Esophagus (tissue), 2 donors: ENCODE measurements at regions not wholly inside any gene's neighbourhood (a gene's known extent, or its start where the extent isn't known, plus 50 kb on each side); places are given as distances from the start of the nearest gene placed in this dataset.

Source experiments
- H3K27ac ChIP-seq, 2 donors: one replicate each; pipeline ENCODE4 v1.5.1; 2013; ENCODE audit warnings: low read depth in 2 of 2, mild to moderate bottlenecking in 2 of 2, inconsistent platforms in 1 of 2, low read length in 1 of 2, moderate library complexity in 1 of 2
- H3K27me3 ChIP-seq, 2 donors: one replicate each; pipeline ENCODE4 v1.6.1; 2013; ENCODE audit warnings: low read length in 2 of 2, control low read depth in 1 of 2, mild to moderate bottlenecking in 1 of 2; ENCODE audit not compliant: insufficient read depth in 2 of 2, control insufficient read depth in 1 of 2
- H3K36me3 ChIP-seq, 2 donors: one replicate each; pipeline ENCODE4 v1.6.1; 2013; ENCODE audit warnings: low read length in 1 of 2; ENCODE audit not compliant: control insufficient read depth in 2 of 2, insufficient read depth in 2 of 2
- H3K4me1 ChIP-seq, 2 donors: one replicate each; pipeline ENCODE4 v1.6.1; 2013; ENCODE audit warnings: low read length in 1 of 2; ENCODE audit not compliant: control insufficient read depth in 2 of 2, insufficient read depth in 2 of 2
- H3K4me3 ChIP-seq, 2 donors: one replicate each; pipeline ENCODE4 v1.5.1; 2013; ENCODE audit warnings: low read length in 2 of 2, mild to moderate bottlenecking in 2 of 2, low read depth in 1 of 2, moderate library complexity in 1 of 2
- H3K9me3 ChIP-seq, 2 donors: one replicate each; pipeline ENCODE4 v1.6.1; 2013; ENCODE audit warnings: mild to moderate bottlenecking in 2 of 2, low read depth in 1 of 2, low read length in 1 of 2, moderate library complexity in 1 of 2; ENCODE audit not compliant: control insufficient read depth in 2 of 2, insufficient read depth in 1 of 2
- WGBS, 2 donors: extraction: QIAGEN DNeasy Blood & Tissue Kit; methylation state at CpG; one replicate each; pipeline ENCODE4 v1.1.7; 2013; 5-methylcytosine and 5-hydroxymethylcytosine counted together
- donor health status: healthy with polysubstance abuse.
- donor health status: Bipolar disorder and iron deficiency.

DNA sequence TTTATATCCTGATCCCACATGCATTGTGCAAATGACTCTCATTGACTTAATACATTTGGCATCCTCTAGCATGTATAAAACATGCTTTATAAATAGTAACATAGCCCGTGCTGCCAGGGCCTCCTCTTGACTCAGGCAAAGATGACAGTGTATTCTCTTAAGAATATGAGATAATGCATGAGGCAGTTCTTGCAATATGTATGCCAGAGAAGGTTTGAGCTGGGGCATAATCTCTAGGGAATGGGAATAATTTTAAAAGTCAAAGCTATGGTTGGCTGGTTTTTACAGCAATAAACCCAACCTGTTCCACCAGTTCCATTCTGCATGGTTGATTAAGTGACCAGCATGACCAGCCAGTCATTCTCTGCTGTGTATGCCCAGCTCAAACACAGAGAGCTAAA is 179.0 kb upstream of the PFN2 start:
- Histone ChIP-seq H3K9me3 (no peaks in the 10 kb centered on the region), H3K36me3 (no peaks in the 10 kb centered on the region), H3K4me3 (no peak overlapping the region), H3K27ac (no peak overlapping the region), H3K4me1 (no peaks in the 10 kb centered on the region), H3K27me3 (no peaks in the 10 kb centered on the region)
- WGBS, 2 donors = 0 to 7% methylated on average over 1 of the region's 1 CpG

DNA sequence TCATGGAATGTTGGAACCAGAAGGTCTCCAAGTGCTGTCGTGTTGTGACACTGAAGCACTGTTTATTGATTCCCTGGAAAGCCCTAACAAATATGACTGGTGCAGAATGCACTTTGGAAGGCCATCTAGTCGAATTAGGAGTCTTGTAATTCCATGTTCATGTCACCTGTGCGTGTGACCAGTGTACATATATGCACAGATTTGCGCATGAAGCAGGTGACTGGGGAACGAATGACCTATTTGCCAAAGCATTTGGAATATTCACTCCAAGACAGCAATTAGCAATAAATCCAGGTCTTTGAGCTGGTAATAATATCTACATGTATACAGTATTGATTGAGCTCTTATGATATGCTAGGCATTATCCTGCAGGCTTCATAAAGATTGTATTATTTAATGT is 177.5 kb upstream of the PFN2 start:
- Histone ChIP-seq H3K27me3 (no peaks in the 10 kb centered on the region), H3K4me3 (no peak overlapping the region), H3K36me3 (no peaks in the 10 kb centered on the region), H3K4me1 (no peaks in the 10 kb centered on the region), H3K9me3 (no peaks in the 10 kb centered on the region), H3K27ac (no peak overlapping the region)
- 75% methylated on average over 5 of the region's 5 CpGs for WGBS, 2 donors

DNA sequence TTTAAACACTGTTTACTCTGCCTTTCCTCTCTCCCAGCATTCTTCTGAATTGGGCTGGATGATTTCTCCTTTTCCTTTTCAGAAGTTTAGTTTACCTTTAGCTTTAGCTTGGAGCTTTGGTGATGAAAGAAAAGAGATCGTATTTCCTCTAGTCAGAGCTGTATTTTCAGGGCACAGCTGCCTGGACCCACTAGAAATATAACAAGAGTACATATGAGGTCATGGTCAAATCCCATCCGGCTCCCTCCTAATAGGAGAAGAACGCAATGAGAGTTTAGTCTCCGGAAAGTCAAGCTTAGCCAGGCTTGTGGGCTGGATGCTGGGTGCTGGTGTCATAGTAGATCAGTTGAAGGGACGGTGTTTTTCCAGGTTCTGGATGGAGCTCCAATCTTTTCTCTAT is 177.1 kb upstream of the PFN2 start:
- Histone ChIP-seq H3K27me3 (no peaks in the 10 kb centered on the region), H3K36me3 (no peaks in the 10 kb centered on the region), H3K9me3 (no peaks in the 10 kb centered on the region), H3K4me3 (no peak overlapping the region), H3K4me1 (no peaks in the 10 kb centered on the region), H3K27ac (no peak overlapping the region)
- WGBS, 2 donors = 58 to 62% methylated on average over 5 of the region's 5 CpGs

DNA sequence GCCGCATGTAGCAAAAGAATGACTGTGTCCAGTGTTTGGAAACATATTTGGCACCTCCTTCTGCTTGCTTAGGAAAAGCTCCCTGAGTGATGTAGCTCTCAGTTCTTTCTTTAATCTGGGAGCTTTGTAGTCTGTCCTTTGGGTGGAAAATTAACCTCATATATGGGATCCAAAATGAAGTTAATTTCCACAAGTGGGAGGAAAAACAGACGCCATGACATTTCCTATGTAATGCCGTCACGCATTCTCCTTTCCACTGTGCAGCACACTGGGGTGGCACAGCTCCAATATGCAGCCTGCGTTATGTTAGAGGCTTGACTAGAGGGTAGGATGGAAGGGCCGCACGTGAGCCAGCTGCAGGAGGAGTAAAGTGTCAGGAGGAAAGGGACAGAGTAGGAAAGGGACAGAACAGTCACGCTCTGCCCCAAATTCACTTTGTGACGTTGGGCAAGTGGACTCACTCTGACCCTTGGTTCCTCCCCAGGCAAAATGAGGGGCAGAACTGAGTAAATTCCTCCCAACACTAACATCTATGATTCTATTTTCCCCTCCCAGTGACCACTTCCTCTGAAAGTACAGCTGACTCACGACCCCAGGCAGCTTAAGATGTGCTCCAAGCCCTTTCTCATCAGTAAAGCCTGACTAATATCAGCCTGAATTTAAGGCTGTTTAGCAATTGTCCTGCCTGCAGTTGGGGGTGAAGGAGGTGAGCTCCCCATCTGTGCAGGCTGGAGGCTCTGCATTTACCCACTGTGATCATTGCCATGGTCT is 176.5 kb upstream of the PFN2 start:
- Histone ChIP-seq H3K9me3 (no peaks in the 10 kb centered on the region), H3K27ac (no peak overlapping the region), H3K4me1 (no peaks in the 10 kb centered on the region), H3K36me3 (no peaks in the 10 kb centered on the region), H3K27me3 (no peaks in the 10 kb centered on the region), H3K4me3 (no peak overlapping the region)
- 66 to 72% methylated on average over 10 of the region's 10 CpGs for WGBS, 2 donors

DNA sequence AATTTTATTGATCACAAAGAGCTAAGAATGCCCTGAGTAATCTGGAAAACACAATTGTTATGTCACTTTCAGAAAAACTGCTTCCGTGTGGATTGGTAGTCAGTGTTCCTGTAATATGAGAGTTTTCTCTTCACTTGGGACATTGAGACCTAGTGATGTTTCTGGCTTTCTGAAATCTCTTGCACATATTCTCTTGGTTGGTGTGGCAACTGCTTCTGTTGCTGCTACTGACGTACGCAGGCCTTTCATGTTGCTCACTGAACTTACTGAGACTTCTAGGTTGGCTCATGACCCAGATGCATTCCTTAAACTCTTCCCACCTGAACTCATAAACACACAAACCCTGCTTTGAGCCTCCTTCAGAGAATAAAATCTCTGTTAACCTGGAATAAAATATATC is 175.0 kb upstream of the PFN2 start:
- Histone ChIP-seq H3K4me3 (no peak overlapping the region), H3K4me1 (peaks cover 0 to 2% of the 10 kb centered on the region in 2 donors), H3K36me3 (no peaks in the 10 kb centered on the region), H3K27me3 (no peaks in the 10 kb centered on the region), H3K9me3 (no peaks in the 10 kb centered on the region), H3K27ac (no peak overlapping the region)
- 94 to 95% methylated on average over 3 of the region's 3 CpGs for WGBS, 2 donors

DNA sequence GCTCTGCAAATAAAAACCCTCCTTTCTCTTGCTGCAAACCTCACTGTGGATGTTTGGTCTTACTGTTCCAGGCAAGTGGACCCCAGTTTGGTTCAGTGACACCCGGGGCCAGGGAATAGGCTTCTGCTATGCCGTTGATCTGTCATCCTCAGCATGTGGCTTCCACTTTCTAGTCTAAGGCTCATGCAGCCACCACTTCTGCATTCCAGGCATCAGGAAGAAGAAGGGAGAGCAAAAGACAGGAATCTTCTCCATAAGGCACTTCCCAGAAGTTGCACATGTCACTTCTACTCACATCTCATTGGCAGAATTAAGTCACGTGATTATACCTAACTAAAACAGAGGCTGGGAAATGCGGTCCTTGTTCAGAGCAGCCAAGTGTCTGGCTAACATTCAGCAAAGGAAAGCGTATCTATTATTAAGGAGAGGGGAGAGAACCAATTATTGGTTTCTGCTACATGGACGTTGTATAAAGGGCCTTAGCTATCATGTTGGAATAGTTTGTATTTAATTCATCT is 173.6 kb upstream of the PFN2 start:
- no peaks in the 10 kb centered on the region for H3K9me3 ChIP-seq
- H3K27me3 ChIP-seq = no peaks in the 10 kb centered on the region
- no peak overlapping the region for H3K4me3 ChIP-seq
- peaks cover 0 to 2% of the 10 kb centered on the region in 2 donors for H3K4me1 ChIP-seq
- no peak overlapping the region for H3K27ac ChIP-seq
- WGBS, 2 donors = 88% methylated on average over 6 of the region's 6 CpGs
- no peaks in the 10 kb centered on the region for H3K36me3 ChIP-seq

DNA sequence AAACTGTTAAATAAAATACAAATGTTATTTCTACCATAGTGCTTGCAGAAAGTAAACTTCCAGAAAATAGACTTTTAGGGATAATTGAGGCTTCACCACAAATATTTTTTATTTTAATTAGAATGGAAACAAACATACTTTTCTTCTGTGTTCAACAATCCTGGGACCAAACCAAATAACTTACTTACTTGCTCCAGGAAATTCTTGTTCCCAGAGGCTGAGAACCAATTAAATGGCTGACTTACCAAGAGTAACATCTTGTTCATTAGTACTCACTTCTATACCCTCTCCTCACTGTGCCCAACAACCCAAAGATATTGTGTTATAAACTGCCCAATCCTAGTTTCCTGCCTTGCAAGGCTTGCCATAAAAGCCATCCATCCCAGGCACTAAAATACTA is 172.2 kb upstream of the PFN2 start:
- H3K27ac ChIP-seq = no peak overlapping the region
- H3K9me3 ChIP-seq = no peaks in the 10 kb centered on the region
- no peaks in the 10 kb centered on the region for H3K36me3 ChIP-seq
- peaks cover 0 to 2% of the 10 kb centered on the region in 2 donors for H3K4me1 ChIP-seq
- H3K4me3 ChIP-seq = no peak overlapping the region
- H3K27me3 ChIP-seq = no peaks in the 10 kb centered on the region

DNA sequence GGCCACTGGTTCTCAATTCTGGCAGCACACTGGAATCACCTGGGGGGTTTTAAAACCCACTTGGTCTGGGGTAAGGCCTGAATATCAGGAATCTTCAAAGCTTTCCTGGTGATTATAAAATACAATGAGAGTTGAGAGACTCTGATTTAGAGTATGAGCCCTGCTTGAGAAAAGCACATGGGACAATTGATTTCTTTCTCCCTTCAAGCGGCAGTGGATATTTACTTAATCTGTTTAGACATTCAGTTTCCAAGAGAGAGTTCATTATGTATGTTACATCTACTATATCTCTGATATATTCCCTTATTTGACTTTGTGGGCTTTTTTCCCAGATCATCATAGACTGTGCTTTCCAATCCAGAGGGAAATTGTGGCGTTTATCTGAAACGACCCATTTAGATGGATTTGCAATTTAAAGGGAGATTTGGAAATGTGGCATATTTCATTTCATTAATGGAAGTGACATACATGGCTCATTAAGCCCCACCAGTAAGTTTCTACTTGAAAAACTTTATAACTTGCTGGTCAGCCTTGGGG is 171.2 kb upstream of the PFN2 start:
- Histone ChIP-seq H3K9me3 (no peaks in the 10 kb centered on the region), H3K4me3 (no peak overlapping the region), H3K27ac (no peak overlapping the region), H3K27me3 (no peaks in the 10 kb centered on the region), H3K36me3 (no peaks in the 10 kb centered on the region), H3K4me1 (peaks cover 0 to 2% of the 10 kb centered on the region in 2 donors)
- WGBS, 2 donors = 55 to 83% methylated on average over 3 of the region's 3 CpGs

DNA sequence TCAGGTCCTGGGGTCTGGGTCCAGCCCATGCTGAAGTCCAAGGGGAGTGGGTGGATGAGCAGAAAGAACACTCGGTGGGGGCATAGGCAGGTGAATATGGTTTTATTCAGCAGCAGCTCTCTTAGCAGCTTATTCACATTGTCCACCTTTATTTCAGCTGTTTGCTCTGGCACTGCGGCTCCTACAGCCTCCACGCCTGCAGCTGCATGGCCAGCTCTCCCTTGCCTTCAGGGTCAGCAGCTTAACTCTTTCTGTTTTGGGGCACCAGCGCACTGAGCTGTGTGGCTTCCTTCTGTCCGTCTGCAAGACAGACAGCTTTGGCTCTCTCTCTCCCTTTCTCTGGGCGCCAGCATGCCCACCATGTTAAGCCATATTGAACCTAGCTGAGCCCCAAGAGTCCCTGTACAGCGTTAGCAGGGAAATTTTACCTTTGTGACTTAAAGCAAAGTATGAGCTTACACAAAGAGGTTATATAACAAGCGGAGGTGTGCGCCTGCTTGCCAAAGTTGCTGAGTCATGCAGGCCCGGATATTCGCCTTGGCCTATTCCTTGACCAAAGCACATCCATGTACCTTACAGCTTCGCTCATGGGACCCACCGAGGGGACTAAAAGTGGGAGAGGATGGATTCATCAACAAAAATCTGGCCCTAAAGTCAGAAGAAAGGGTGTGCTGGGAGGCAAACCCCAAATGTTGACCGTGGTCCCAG is 170.1 kb upstream of the PFN2 start:
- H3K4me3 ChIP-seq = no peak overlapping the region

More for the DNA sequence above, 170.1 kb upstream of the PFN2 start:
- H3K27ac ChIP-seq = no peak overlapping the region
- WGBS, 2 donors = 83% methylated on average over 14 of the region's 14 CpGs
- no peaks in the 10 kb centered on the region for H3K9me3 ChIP-seq
- H3K27me3 ChIP-seq = no peaks in the 10 kb centered on the region
- H3K4me1 ChIP-seq = peaks cover 0 to 2% of the 10 kb centered on the region in 2 donors
- H3K36me3 ChIP-seq = no peaks in the 10 kb centered on the region
